ENCODE measurements at regions not wholly inside any gene's neighbourhood (a gene's known extent, or its start where the extent isn't known, plus 50 kb on each side); places are given as distances from the start of the nearest gene placed in this dataset.

DNA sequence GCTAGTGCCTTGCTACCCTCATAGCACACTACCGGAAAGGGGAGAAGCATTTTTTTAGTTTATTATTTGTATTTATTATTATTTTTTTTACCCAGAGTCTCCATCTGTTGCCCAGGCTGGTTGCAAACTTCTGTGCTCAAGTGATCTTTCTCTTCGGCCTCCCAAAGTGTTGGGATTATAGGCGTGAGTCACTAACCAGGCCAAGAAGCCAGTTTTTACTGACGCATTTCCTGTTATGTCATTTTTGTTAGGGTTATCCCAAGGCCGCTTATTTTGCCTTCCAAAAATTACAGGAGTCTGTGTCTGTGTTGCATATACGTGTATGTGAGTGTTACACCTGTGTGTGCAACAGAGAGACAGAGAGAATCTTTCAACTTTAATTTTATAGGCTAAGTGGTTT is 404.5 kb downstream of the GBA3 start:
- TF ChIP-seq, protein P1, sequence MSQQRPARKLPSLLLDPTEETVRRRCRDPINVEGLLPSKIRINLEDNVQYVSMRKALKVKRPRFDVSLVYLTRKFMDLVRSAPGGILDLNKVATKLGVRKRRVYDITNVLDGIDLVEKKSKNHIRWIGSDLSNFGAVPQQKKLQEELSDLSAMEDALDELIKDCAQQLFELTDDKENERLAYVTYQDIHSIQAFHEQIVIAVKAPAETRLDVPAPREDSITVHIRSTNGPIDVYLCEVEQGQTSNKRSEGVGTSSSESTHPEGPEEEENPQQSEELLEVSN (IDR thresholded peaks at IDR 0.05; ENCODE audit: borderline replicate concordance in 1 of 2, extremely low read depth in 1 of 2, insufficient read depth in 1 of 2, insufficient read length in 1 of 2, low read depth in 1 of 2, low read length in 1 of 2, poor library complexity in 1 of 2, severe bottlenecking in 1 of 2): no peak
- TF ChIP-seq POLR2A (conservative IDR thresholded peaks at IDR 0.05) (no peak), RBM25 (IDR thresholded peaks at IDR 0.05; ENCODE audit: low read depth, low read length, severe bottlenecking) (no peak), ETS2 (tag; IDR thresholded peaks at IDR 0.05; ENCODE audit: borderline replicate concordance, poor library complexity, severe bottlenecking) (no peak), FOXM1 (IDR thresholded peaks at IDR 0.05; ENCODE audit: low read depth) (no peak), FOXM1 (CRISPR knock-in tag; IDR thresholded peaks at IDR 0.05; ENCODE audit: low read depth) (no peak), EZH2 (IDR thresholded peaks at IDR 0.05; ENCODE audit: borderline replicate concordance, low read depth, low read length) (no peak), CBX3 (IDR thresholded peaks at IDR 0.05; ENCODE audit: borderline replicate concordance in 1 of 2, low read length in 2 of 2) (no peak), ATF7 (IDR thresholded peaks at IDR 0.05) (no peak), RFX5 (IDR thresholded peaks at IDR 0.05; ENCODE audit: low read depth, low read length) (no peak), TARDBP (IDR thresholded peaks at IDR 0.05) (no peak), CBX1 (IDR thresholded peaks at IDR 0.05; ENCODE audit: low read depth) (no peak), GATAD2B (IDR thresholded peaks at IDR 0.05; ENCODE audit: borderline replicate concordance) (no peak)
- TF ChIP-seq, protein P2, sequence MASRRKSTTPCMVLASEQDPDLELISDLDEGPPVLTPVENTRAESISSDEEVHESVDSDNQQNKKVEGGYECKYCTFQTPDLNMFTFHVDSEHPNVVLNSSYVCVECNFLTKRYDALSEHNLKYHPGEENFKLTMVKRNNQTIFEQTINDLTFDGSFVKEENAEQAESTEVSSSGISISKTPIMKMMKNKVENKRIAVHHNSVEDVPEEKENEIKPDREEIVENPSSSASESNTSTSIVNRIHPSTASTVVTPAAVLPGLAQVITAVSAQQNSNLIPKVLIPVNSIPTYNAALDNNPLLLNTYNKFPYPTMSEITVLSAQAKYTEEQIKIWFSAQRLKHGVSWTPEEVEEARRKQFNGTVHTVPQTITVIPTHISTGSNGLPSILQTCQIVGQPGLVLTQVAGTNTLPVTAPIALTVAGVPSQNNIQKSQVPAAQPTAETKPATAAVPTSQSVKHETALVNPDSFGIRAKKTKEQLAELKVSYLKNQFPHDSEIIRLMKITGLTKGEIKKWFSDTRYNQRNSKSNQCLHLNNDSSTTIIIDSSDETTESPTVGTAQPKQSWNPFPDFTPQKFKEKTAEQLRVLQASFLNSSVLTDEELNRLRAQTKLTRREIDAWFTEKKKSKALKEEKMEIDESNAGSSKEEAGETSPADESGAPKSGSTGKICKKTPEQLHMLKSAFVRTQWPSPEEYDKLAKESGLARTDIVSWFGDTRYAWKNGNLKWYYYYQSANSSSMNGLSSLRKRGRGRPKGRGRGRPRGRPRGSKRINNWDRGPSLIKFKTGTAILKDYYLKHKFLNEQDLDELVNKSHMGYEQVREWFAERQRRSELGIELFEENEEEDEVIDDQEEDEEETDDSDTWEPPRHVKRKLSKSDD (conservative IDR thresholded peaks at IDR 0.05; ENCODE audit: low read length): no peak
- TF ChIP-seq, protein P3, sequence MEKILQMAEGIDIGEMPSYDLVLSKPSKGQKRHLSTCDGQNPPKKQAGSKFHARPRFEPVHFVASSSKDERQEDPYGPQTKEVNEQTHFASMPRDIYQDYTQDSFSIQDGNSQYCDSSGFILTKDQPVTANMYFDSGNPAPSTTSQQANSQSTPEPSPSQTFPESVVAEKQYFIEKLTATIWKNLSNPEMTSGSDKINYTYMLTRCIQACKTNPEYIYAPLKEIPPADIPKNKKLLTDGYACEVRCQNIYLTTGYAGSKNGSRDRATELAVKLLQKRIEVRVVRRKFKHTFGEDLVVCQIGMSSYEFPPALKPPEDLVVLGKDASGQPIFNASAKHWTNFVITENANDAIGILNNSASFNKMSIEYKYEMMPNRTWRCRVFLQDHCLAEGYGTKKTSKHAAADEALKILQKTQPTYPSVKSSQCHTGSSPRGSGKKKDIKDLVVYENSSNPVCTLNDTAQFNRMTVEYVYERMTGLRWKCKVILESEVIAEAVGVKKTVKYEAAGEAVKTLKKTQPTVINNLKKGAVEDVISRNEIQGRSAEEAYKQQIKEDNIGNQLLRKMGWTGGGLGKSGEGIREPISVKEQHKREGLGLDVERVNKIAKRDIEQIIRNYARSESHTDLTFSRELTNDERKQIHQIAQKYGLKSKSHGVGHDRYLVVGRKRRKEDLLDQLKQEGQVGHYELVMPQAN (IDR thresholded peaks at IDR 0.05; ENCODE audit: borderline replicate concordance): no peak

All from K562 (cell line).